GM18508 (cell line): ENCODE measurements at regions not wholly inside any gene's neighbourhood (a gene's known extent, or its start where the extent isn't known, plus 50 kb on each side); places are given as distances from the start of the nearest gene placed in this dataset.

Experiments
- ATAC-seq: cut with Tn5 transposase; IDR thresholded peaks from one replicate; pipeline ENCODE4 v1.9.1; 2021; ENCODE audit warnings: moderate number of reproducible peaks; ENCODE audit not compliant: insufficient read depth, unreplicated experiment

- ATAC-seq = no peak
Measured at GRCh38 chr18:24770311-24771024, 310.0 kb downstream of the HRH4 start.

- ATAC-seq = no peak
Measured at GRCh38 chr18:24771300-24771699, 310.9 kb downstream of the HRH4 start.

GRCh38 chr18:24773101-24773500, 312.7 kb downstream of the HRH4 start:
- no peak for ATAC-seq

GRCh38 chr18:24776019-24776418, 315.6 kb downstream of the HRH4 start:
- no peak for ATAC-seq

GRCh38 chr18:24778810-24779418, 318.5 kb downstream of the HRH4 start:
- no peak for ATAC-seq

GRCh38 chr18:24782566-24782965, 322.1 kb downstream of the HRH4 start:
- no peak for ATAC-seq

- ATAC-seq = no peak
Measured at GRCh38 chr18:24785019-24785418, 324.6 kb downstream of the HRH4 start.

- ATAC-seq = no peak
Measured at GRCh38 chr18:24786027-24786426, 325.6 kb downstream of the HRH4 start.

GRCh38 chr18:24790347-24790746, 329.9 kb downstream of the HRH4 start:
- ATAC-seq = no peak

- no peak for ATAC-seq
Measured at GRCh38 chr18:24791751-24792545, 331.5 kb downstream of the HRH4 start.

- ATAC-seq = no peak
Measured at GRCh38 chr18:24793742-24794141, 333.3 kb downstream of the HRH4 start.

- no peak for ATAC-seq
Measured at GRCh38 chr18:24795129-24795528, 334.7 kb downstream of the HRH4 start.

GRCh38 chr18:24797981-24798380, 337.5 kb downstream of the HRH4 start:
- no peak for ATAC-seq

GRCh38 chr18:24799176-24799575, 338.7 kb downstream of the HRH4 start:
- ATAC-seq = no peak

GRCh38 chr18:24799720-24800119, 339.3 kb downstream of the HRH4 start:
- ATAC-seq = no peak

GRCh38 chr18:24801001-24801400, 340.6 kb downstream of the HRH4 start:
- no peak for ATAC-seq

- ATAC-seq = no peak
Measured at GRCh38 chr18:24802456-24802855, 342.0 kb downstream of the HRH4 start.

- no peak for ATAC-seq
Measured at GRCh38 chr18:24805156-24805555, 344.7 kb downstream of the HRH4 start.

GRCh38 chr18:24809173-24809950, 348.9 kb downstream of the HRH4 start:
- no peak for ATAC-seq

- ATAC-seq = no peak
Measured at GRCh38 chr18:24810561-24811305, 350.3 kb downstream of the HRH4 start.
